Motor neuron (in vitro differentiated cells): ENCODE measurements at regions not wholly inside any gene's neighbourhood (a gene's known extent, or its start where the extent isn't known, plus 50 kb on each side); places are given as distances from the start of the nearest gene placed in this dataset.

ENCODE experiments used
- ATAC-seq, 8 experiments: fragments of 200-7000 bp; cut with Tn5 transposase; replicated peaks in 6 of 8; 2 replicates each; pipeline ENCODE4 v1.8.0; 2021; ENCODE audit warnings: mild to moderate bottlenecking in 8 of 8, moderate library complexity in 8 of 8
- H3K27ac ChIP-seq, 2 donors: fragments of 250-450 bp; sonication (Bioruptor Pico); 2 replicates each; pipeline ENCODE4 v1.9.0; 2021; ENCODE audit warnings: antibody characterized with exemption in 2 of 2, mild to moderate bottlenecking in 2 of 2, moderate library complexity in 1 of 2
- H3K4me1 ChIP-seq, 2 donors: fragments of 250-450 bp; sonication (Bioruptor Pico); replicated peaks in 1 of 2; 2 replicates each; pipeline ENCODE4 v1.6.1; 2021; ENCODE audit warnings: antibody characterized with exemption in 2 of 2, mild to moderate bottlenecking in 2 of 2, moderate library complexity in 1 of 2
- H3K4me3 ChIP-seq, 5 donors: fragments of 250-450 bp; sonication (Bioruptor Pico); 2 replicates each; pipeline ENCODE4 v1.9.0; 2021; ENCODE audit warnings: antibody characterized with exemption in 5 of 5, mild to moderate bottlenecking in 5 of 5, moderate library complexity in 4 of 5
- WGBS, 10 experiments: fragments of 450-650 bp; shearing (Covaris generic); methylation state at CpG; one replicate each; pipeline ENCODE4 v1.0.0; 2022; 5-methylcytosine and 5-hydroxymethylcytosine counted together
- in situ Hi-C, 9 experiments: fragments of 400-800 bp; cut with MboI; loops; one replicate each; pipeline ENCODE4 v1.15.0; 2021; ENCODE audit warnings: low sequenced_read_pairs in 9 of 9, low pct_unique_long_range_greater_than_20kb in 2 of 9; ENCODE audit not compliant: unreplicated experiment in 9 of 9

GRCh38 chr12:82130762-82131161 lies 227.4 kb downstream of the CCDC59 start:
- H3K4me1 ChIP-seq = no peaks in the 10 kb centered on the region
- in situ Hi-C loops = no loop called here
- peak in 1 of 8 experiments; percentile 53 for ATAC-seq
- H3K4me3 ChIP-seq = no peak overlapping the region
- H3K27ac ChIP-seq = no peak overlapping the region

- WGBS, 10 experiments = 0 to 83% (median 48%) methylated on average over 1 to 2 of the region's 2 CpGs
- Histone ChIP-seq H3K4me1 (no peaks in the 10 kb centered on the region), H3K4me3 (no peak overlapping the region), H3K27ac (no peak overlapping the region)
- in situ Hi-C loops = no loop called here
- ATAC-seq = peak in 3 of 8 experiments; percentile 64 to 98 (median 88)
Measured at GRCh38 chr12:82124711-82125380, 233.3 kb downstream of the CCDC59 start.

- no peak for ATAC-seq
- Histone ChIP-seq H3K27ac (no peak overlapping the region), H3K4me3 (no peak overlapping the region), H3K4me1 (no peaks in the 10 kb centered on the region)
- in situ Hi-C loops = no loop called here
Measured at GRCh38 chr12:82121545-82121944, 236.6 kb downstream of the CCDC59 start.

- ATAC-seq = no peak
- WGBS, 10 experiments = 0 to 100% (median 85%) methylated on average over 1 to 2 of the region's 4 CpGs; no CpG with 5 or more reads in 5 of the 10 experiments
- Histone ChIP-seq H3K4me3 (no peak overlapping the region), H3K27ac (no peak overlapping the region), H3K4me1 (no peaks in the 10 kb centered on the region)
- in situ Hi-C loops = no loop called here
Measured at GRCh38 chr12:82120901-82121300, 237.3 kb downstream of the CCDC59 start.

- ATAC-seq = no peak
- in situ Hi-C loops = no loop called here
- H3K27ac ChIP-seq = no peak overlapping the region
- no peaks in the 10 kb centered on the region for H3K4me1 ChIP-seq
- no peak overlapping the region for H3K4me3 ChIP-seq
- WGBS, 10 experiments = 0 to 100% (median 25%) methylated on average over 1 of the region's 1 CpG; no CpG with 5 or more reads in 3 of the 10 experiments
Measured at GRCh38 chr12:82109243-82109642, 248.9 kb downstream of the CCDC59 start.

- no peaks in the 10 kb centered on the region for H3K4me1 ChIP-seq
- in situ Hi-C loops = no loop called here
- no peak overlapping the region for H3K27ac ChIP-seq
- no peak overlapping the region for H3K4me3 ChIP-seq
- 0 to 100% (median 71%) methylated on average over 1 of the region's 1 CpG; no CpG with 5 or more reads in 1 of the 10 experiments for WGBS, 10 experiments
- ATAC-seq = no peak
Measured at GRCh38 chr12:82108615-82109014, 249.6 kb downstream of the CCDC59 start.

GRCh38 chr12:82099216-82099615 lies 259.0 kb downstream of the CCDC59 start:
- H3K27ac ChIP-seq = no peak overlapping the region
- in situ Hi-C loops = no loop called here
- ATAC-seq = no peak
- no peak overlapping the region for H3K4me3 ChIP-seq
- no peaks in the 10 kb centered on the region for H3K4me1 ChIP-seq

GRCh38 chr12:82097877-82098276 lies 260.3 kb downstream of the CCDC59 start:
- WGBS, 10 experiments = 0% methylated on average over 1 of the region's 1 CpG; no CpG with 5 or more reads in 9 of the 10 experiments
- in situ Hi-C loops = no loop called here
- no peak overlapping the region for H3K4me3 ChIP-seq
- no peak for ATAC-seq
- H3K27ac ChIP-seq = no peak overlapping the region
- no peaks in the 10 kb centered on the region for H3K4me1 ChIP-seq

GRCh38 chr12:82097438-82097837 lies 260.7 kb downstream of the CCDC59 start:
- no peak for ATAC-seq
- Histone ChIP-seq H3K4me3 (no peak overlapping the region), H3K4me1 (no peaks in the 10 kb centered on the region), H3K27ac (no peak overlapping the region)
- 0 to 75% methylated on average over 1 of the region's 1 CpG; no CpG with 5 or more reads in 8 of the 10 experiments for WGBS, 10 experiments
- in situ Hi-C loops = no loop called here

- in situ Hi-C loops = no loop called here
- H3K27ac ChIP-seq = no peak overlapping the region
- no peak for ATAC-seq
- H3K4me1 ChIP-seq = no peaks in the 10 kb centered on the region
- no peak overlapping the region for H3K4me3 ChIP-seq
- 14 to 100% (median 88%) methylated on average over 1 of the region's 1 CpG; no CpG with 5 or more reads in 2 of the 10 experiments for WGBS, 10 experiments
Measured at GRCh38 chr12:82090165-82090564, 268.0 kb downstream of the CCDC59 start.

- in situ Hi-C loops = no loop called here
- ATAC-seq = no peak
- 3 to 87% (median 61%) methylated on average over 4 to 7 of the region's 7 CpGs for WGBS, 10 experiments
Measured at GRCh38 chr12:82089369-82090121, 268.6 kb downstream of the CCDC59 start.

GRCh38 chr12:82082501-82082900 lies 275.7 kb downstream of the CCDC59 start:
- no peak overlapping the region for H3K4me3 ChIP-seq
- no peak for ATAC-seq
- no peaks in the 10 kb centered on the region for H3K4me1 ChIP-seq
- WGBS, 10 experiments = 0 to 100% (median 70%) methylated on average over 1 to 3 of the region's 3 CpGs; no CpG with 5 or more reads in 1 of the 10 experiments
- in situ Hi-C loops = no loop called here
- no peak overlapping the region for H3K27ac ChIP-seq

More at GRCh38 chr12:82089369-82090121, 268.6 kb downstream of the CCDC59 start:
- H3K27ac ChIP-seq = no peak overlapping the region
- no peak overlapping the region for H3K4me3 ChIP-seq
- H3K4me1 ChIP-seq = no peaks in the 10 kb centered on the region

- Histone ChIP-seq H3K27ac (no peak overlapping the region), H3K4me3 (no peak overlapping the region), H3K4me1 (no peaks in the 10 kb centered on the region)
- in situ Hi-C loops = no loop called here
- WGBS, 10 experiments = 0 to 60% (median 0%) methylated on average over 1 to 2 of the region's 2 CpGs; no CpG with 5 or more reads in 5 of the 10 experiments
- no peak for ATAC-seq
Measured at GRCh38 chr12:82069931-82070514, 288.2 kb downstream of the CCDC59 start.
